GM18868 (cell line): ENCODE measurements at regions not wholly inside any gene's neighbourhood (a gene's known extent, or its start where the extent isn't known, plus 50 kb on each side); places are given as distances from the start of the nearest gene placed in this dataset.
"Not testable (repeated sequence)": the region's sequence is repeated elsewhere in the genome, so short reads cannot be mapped to it uniquely, and the experiment has no call there.

Experiments
- ATAC-seq: cut with Tn5 transposase; IDR thresholded peaks from one replicate; pipeline ENCODE4 v1.9.1; 2021; ENCODE audit warnings: mild to moderate bottlenecking, moderate library complexity; ENCODE audit not compliant: unreplicated experiment

GRCh38 chr7:69228212-69228811 lies 370.0 kb upstream of the AUTS2 start:
- ATAC-seq: no peak

DNA sequence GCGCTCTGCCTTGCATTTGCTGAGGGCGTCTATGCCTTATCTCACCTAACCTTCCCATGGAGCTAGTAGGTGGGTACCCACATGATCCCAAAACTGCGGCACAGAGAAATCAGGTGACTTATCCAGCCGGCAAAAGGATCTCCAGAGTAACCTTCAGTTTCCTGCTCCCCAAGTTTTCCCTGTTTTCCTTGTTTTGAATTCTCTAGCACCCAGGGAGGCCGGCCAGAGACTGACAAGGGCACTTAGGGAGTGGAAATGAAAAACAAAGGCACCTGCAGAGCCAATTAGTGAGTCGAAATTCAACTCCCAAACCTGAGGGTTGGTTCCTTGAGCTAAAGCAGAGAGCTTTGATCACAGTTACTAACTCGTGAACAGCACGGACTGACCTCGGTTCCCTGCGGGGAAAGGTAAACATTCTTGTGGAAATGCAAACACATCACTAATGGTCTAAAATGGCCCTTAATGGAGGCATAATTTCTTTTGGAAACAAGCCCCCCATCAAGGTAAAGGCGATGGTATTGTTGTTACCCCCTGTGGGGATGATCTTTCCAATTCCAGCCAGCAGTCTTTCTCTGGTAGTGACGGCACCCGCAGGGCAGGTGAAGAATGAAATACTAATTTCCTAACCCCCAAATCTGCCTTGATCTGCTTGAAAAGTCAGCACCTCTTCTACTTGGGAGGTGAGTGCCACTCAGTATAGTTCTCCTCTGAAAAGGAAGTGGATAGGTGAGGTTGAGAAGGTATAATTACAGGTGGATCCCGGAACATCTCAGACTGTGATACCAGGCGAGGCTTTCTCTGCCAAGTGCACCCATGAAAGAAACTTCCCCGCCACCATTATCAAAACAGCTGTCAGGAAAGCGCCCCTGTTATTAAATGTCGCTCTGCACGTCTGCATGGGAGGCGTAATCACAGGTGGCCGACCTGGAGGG lies 365.6 kb upstream of the AUTS2 start:
- no peak for ATAC-seq

GRCh38 chr7:69237541-69237940 lies 360.7 kb upstream of the AUTS2 start:
- ATAC-seq: no peak

DNA sequence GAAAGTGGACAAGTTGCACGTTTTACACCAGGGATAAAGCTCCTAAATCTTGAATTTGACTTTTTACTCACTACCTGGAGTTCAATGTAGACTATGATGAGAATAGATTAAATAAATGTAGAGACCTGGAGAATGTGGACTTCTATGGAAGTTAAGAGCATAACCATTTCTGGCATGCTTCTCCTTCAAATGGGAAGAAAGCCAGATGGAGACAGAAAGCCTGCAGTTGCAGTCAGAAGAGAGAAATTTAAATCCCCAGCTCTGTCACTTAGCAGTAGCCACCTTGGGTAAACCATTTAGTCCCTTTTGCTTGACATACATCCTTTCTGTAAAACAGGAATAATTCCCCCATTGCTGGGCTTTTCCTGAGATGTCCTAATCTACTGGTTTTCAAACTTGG lies 355.3 kb upstream of the AUTS2 start:
- no peak for ATAC-seq

DNA sequence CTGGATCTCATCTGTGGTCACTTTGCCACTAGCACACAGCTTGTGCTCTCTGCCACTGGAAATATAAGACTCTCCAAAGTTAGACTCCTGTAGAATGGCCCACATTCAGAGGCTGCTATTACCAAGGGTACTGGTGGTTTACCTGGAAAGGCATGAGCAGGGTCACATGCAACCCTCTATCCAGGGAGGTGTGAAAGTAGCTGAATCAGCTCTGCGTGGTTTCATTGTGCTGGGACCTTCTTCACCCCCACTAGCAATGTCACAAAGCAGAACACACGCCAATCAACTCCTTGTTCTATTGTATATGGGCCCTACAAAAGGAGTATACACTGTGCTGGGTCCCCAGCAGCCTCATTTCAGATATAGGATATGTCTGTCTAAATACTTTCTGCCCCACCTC lies 353.6 kb upstream of the AUTS2 start:
- no peak for ATAC-seq

- no peak for ATAC-seq
These were observed 352.6 kb upstream of the AUTS2 start for GRCh38 chr7:69245646-69246045.

GRCh38 chr7:69246758-69247157 lies 351.5 kb upstream of the AUTS2 start:
- ATAC-seq: no peak

DNA sequence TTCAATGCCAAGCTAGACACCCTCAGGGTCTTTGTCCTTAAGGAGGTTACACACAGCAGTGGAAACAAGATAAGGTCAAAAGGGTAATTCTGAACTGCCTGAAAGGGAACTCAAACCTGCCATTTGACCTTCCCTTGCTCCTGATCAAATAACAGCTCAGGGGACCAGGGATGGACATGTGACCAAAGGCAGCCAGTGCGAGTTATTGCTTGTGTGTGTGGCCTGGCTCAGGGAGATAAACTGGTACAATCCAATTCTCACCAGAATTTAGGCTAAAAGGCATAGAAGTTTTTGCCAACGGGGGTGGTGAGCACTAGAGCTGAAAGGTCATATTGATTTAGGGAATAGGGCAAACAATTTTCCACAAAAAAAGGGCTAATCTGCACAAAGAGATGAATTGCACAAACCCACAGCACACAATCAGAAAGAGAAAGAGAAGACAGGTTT lies 349.9 kb upstream of the AUTS2 start:
- not testable (repeated sequence) for ATAC-seq

GRCh38 chr7:69250958-69251357 lies 347.3 kb upstream of the AUTS2 start:
- ATAC-seq: no peak

GRCh38 chr7:69254643-69255042 lies 343.6 kb upstream of the AUTS2 start:
- ATAC-seq: no peak

DNA sequence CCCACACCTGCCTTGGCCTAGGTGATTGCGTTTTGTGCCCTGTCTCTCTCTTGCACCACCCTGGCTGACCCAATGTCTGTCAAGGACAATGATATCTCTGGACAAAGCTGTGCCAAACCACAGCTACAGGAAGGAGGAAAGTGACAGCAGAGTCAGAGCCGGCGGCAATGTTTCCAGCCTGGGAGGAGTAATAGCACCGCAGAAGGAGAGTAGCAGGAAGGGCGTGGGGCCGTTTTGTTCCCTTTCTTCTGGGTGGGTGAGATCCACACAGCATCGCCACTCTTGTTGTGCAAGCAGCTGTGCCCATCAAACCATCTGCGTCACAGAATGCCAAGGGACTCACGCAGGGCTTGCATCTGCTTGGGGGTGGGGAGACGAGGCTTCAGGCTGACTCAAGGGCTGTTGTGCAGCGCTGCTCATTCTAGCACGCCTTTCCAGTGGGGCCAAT lies 341.6 kb upstream of the AUTS2 start:
- no peak for ATAC-seq

DNA sequence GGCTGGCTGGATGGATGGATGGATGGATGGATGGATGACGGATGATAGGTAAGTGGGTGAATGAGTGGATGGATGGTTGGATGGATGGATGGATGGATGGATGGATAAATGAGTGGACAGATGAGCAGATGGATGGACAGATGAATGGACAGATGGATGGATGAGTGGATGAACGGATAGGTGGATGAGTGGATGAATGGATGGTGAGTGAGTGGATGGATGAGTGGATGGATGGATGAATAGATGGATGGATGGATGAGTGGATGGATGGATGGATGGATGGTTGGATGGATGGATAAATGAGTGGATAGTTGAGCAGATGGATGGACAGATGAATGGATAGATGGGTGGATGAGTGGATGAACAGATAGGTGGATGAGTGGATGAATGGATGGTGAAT lies 340.7 kb upstream of the AUTS2 start:
- ATAC-seq: no peak

DNA sequence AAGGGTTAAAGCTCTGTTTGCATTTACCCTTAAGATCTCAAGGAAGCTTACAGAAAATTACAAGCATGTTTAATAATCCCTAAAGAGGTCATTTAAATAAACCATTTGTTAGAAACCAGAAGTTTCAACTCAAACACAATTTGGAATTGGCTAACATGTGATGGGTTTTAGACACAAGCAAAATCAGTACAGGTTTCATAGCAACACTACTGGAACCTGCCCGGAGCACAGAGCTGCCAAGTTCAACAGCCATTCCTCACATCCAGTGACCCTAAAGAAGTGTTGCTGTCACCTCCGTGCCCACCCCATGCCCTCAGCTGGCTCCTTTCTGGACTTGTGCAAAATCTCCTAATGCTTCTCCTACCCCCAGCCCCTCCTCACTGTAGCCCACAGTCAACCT lies 338.8 kb upstream of the AUTS2 start:
- no peak for ATAC-seq

- no peak for ATAC-seq
These were observed 338.3 kb upstream of the AUTS2 start for GRCh38 chr7:69260023-69260422.

- no peak for ATAC-seq
These were observed 334.7 kb upstream of the AUTS2 start for GRCh38 chr7:69263550-69263949.

DNA sequence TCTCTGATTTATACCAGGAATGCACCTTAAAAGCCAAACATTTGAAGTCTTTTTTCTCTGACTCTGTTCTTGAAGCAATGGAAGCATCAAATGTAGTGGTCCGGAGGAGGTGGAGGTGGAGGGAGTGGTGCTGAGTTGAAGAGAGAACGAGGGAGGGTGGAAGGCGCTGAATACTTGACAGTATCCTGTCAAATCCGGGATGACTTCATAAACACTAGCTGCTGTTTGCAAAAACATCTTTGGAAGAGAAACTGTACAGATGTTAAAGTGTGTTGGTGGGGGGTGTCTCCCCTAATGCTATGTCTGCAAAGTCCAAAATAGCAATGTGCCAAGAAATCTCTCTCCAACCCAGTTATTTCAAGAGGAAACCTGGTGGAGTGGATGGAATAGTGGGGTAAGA lies 328.5 kb upstream of the AUTS2 start:
- no peak for ATAC-seq

DNA sequence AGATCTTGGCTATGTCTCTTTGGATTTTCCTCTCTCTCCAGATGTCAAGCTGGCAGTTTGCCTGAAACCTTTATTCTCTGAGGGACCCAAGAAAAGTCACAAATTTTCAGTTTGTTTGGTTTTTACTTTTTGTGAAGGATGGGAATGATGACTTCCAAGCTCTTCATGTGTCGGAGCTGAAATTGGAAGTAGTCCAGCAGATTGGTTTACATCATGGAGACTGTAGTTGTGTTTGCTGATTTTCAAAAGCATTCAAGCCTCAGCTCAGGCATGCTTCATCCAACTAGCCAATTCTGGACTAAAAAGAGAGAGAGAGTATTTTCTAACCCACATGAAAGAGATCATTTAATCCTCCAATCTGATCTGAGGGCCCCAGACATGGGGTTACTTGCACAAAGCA lies 326.2 kb upstream of the AUTS2 start:
- no peak for ATAC-seq

- no peak for ATAC-seq
These were observed 322.1 kb upstream of the AUTS2 start for GRCh38 chr7:69276011-69276729.

GRCh38 chr7:69277366-69277765 lies 320.9 kb upstream of the AUTS2 start:
- ATAC-seq: no peak

DNA sequence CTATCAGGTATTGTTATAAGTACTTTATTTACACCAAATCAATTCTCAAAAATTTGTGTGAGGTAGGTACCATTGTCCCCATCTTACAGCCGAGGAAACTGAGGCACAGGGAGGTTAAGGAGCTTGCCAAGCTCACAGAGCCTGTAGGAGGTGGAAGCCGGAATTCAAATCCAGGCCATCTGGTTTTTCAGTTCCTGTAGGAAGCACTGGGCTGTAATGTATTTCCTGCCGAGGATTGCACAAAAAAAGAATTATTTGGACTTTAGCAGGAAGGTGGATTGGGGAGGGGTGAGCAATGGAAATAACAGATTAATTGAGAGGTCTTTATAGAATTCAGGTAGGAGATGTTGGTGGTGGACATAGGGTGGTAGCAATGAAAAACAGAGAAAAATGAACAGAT lies 315.3 kb upstream of the AUTS2 start:
- ATAC-seq: no peak

- ATAC-seq: no peak
These were observed 314.9 kb upstream of the AUTS2 start for GRCh38 chr7:69283421-69283820.

DNA sequence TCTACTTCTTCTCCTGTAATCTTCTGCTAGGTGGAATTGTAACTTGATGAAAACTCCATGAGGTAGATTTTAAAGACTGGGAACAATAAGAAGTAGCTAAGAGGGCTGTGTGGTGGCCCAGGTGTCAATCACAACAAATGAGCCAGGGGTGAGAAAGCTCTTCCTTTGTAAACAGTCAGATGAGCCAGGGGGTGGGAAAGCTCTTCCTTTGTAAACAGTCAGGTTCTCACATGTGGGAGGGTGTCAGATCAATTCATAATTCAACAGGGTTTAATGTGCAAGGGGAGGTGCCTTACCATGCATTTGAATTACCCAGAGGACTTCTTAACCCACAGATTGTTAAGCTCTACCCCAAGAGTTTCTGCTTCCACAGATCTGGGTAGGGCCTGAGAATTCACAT lies 312.4 kb upstream of the AUTS2 start:
- no peak for ATAC-seq
